GM18520 (cell line): ENCODE measurements at regions not wholly inside any gene's neighbourhood (a gene's known extent, or its start where the extent isn't known, plus 50 kb on each side); places are given as distances from the start of the nearest gene placed in this dataset.
"Not testable (repeated sequence)": the region's sequence is repeated elsewhere in the genome, so short reads cannot be mapped to it uniquely, and the experiment has no call there.

ENCODE experiments used
- ATAC-seq: cut with Tn5 transposase; IDR thresholded peaks from one replicate; pipeline ENCODE4 v1.9.1; 2021; ENCODE audit not compliant: unreplicated experiment

GRCh38 chr6:156242206-156242605 lies 535.0 kb upstream of the ARID1B start:
- no peak for ATAC-seq

GRCh38 chr6:156231026-156231765 lies 546.0 kb upstream of the ARID1B start:
- ATAC-seq, result no peak

- ATAC-seq, result no peak
These were observed 557.2 kb upstream of the ARID1B start for GRCh38 chr6:156219973-156220372.

GRCh38 chr6:156205678-156206077 lies 571.5 kb upstream of the ARID1B start:
- no peak for ATAC-seq

- no peak for ATAC-seq
These were observed 578.0 kb upstream of the ARID1B start for GRCh38 chr6:156199182-156199581.

- ATAC-seq, result no peak
These were observed 579.7 kb upstream of the ARID1B start for GRCh38 chr6:156197513-156197912.

- ATAC-seq, result no peak
These were observed 582.2 kb upstream of the ARID1B start for GRCh38 chr6:156194981-156195380.

GRCh38 chr6:156193381-156193780 lies 583.8 kb upstream of the ARID1B start:
- no peak for ATAC-seq

GRCh38 chr6:156191895-156192294 lies 585.3 kb upstream of the ARID1B start:
- ATAC-seq, result no peak

- not testable (repeated sequence) for ATAC-seq
These were observed 585.8 kb upstream of the ARID1B start for GRCh38 chr6:156191390-156191789.

GRCh38 chr6:156190270-156190669 lies 586.9 kb upstream of the ARID1B start:
- no peak for ATAC-seq

GRCh38 chr6:156189714-156190113 lies 587.5 kb upstream of the ARID1B start:
- ATAC-seq, result no peak

- no peak for ATAC-seq
These were observed 588.0 kb upstream of the ARID1B start for GRCh38 chr6:156189195-156189594.

GRCh38 chr6:156185113-156185512 lies 592.1 kb upstream of the ARID1B start:
- no peak for ATAC-seq

GRCh38 chr6:156183678-156184077 lies 593.5 kb upstream of the ARID1B start:
- ATAC-seq, result no peak

GRCh38 chr6:156182356-156182755 lies 594.8 kb upstream of the ARID1B start:
- ATAC-seq, result no peak

GRCh38 chr6:156181506-156181905 lies 595.7 kb upstream of the ARID1B start:
- no peak for ATAC-seq

GRCh38 chr6:156175971-156176421 lies 601.2 kb upstream of the ARID1B start:
- ATAC-seq, result no peak

GRCh38 chr6:156175433-156175832 lies 601.7 kb upstream of the ARID1B start:
- ATAC-seq, result no peak

GRCh38 chr6:156174031-156174890 lies 602.9 kb upstream of the ARID1B start:
- no peak for ATAC-seq

- ATAC-seq, result no peak
These were observed 607.8 kb upstream of the ARID1B start for GRCh38 chr6:156169371-156169770.

- no peak for ATAC-seq
These were observed 609.5 kb upstream of the ARID1B start for GRCh38 chr6:156167625-156168071.
